ENCODE measurements at regions not wholly inside any gene's neighbourhood (a gene's known extent, or its start where the extent isn't known, plus 50 kb on each side); places are given as distances from the start of the nearest gene placed in this dataset.
A peak's percentile ranks its signal among the peaks of the same experiment; 100 is the strongest.

- Histone ChIP-seq H3K9me3 (ENCODE audit: control insufficient read depth in 2 of 2, low read length in 2 of 2) (no peaks in the 10 kb centered on the region), H3K4me3 (ENCODE audit: low read length in 2 of 2) (no peak overlapping the region), H3K27me3 (ENCODE audit: control insufficient read depth in 2 of 2, insufficient read depth in 2 of 2, low read length in 2 of 2) (no peaks in the 10 kb centered on the region), H3K36me3 (ENCODE audit: control insufficient read depth in 2 of 2, insufficient read depth in 2 of 2, low read length in 2 of 2) (no peaks in the 10 kb centered on the region), H3K9ac (ENCODE audit: low read depth in 1 of 2, low read length in 2 of 2) (no peak overlapping the region), H3K4me1 (ENCODE audit: control insufficient read depth in 2 of 2, insufficient read depth in 2 of 2, low read length in 2 of 2) (peaks cover 0 to 5% of the 10 kb centered on the region in 2 donors), H3K27ac (ENCODE audit: low read depth in 2 of 2, low read length in 2 of 2) (no peak overlapping the region)
Observed at GRCh38 chr14:65153101-65153500, 50.8 kb upstream of the MAX start.

- Histone ChIP-seq H3K27me3 (ENCODE audit: control insufficient read depth in 2 of 2, insufficient read depth in 2 of 2, low read length in 2 of 2) (no peaks in the 10 kb centered on the region), H3K4me1 (ENCODE audit: control insufficient read depth in 2 of 2, insufficient read depth in 2 of 2, low read length in 2 of 2) (peaks cover 3 to 5% of the 10 kb centered on the region in 2 donors), H3K9me3 (ENCODE audit: control insufficient read depth in 2 of 2, low read length in 2 of 2) (no peaks in the 10 kb centered on the region), H3K4me3 (ENCODE audit: low read length in 2 of 2) (no peak overlapping the region), H3K9ac (ENCODE audit: low read depth in 1 of 2, low read length in 2 of 2) (peak overlapping the region in 1 of 2 donors; percentile 12), H3K27ac (ENCODE audit: low read depth in 2 of 2, low read length in 2 of 2) (peak overlapping the region; percentile 10 to 52), H3K36me3 (ENCODE audit: control insufficient read depth in 2 of 2, insufficient read depth in 2 of 2, low read length in 2 of 2) (no peaks in the 10 kb centered on the region)
Observed at GRCh38 chr14:65156568-65157366, 54.5 kb upstream of the MAX start.

GRCh38 chr14:65159281-65160062, 57.2 kb upstream of the MAX start:
- no peak overlapping the region for H3K27ac ChIP-seq (ENCODE audit: low read depth in 2 of 2, low read length in 2 of 2)
- H3K36me3 ChIP-seq (ENCODE audit: control insufficient read depth in 2 of 2, insufficient read depth in 2 of 2, low read length in 2 of 2) = no peaks in the 10 kb centered on the region
- H3K4me3 ChIP-seq (ENCODE audit: low read length in 2 of 2) = no peak overlapping the region
- peaks cover 0 to 3% of the 10 kb centered on the region in 2 donors for H3K4me1 ChIP-seq (ENCODE audit: control insufficient read depth in 2 of 2, insufficient read depth in 2 of 2, low read length in 2 of 2)
- no peaks in the 10 kb centered on the region for H3K27me3 ChIP-seq (ENCODE audit: control insufficient read depth in 2 of 2, insufficient read depth in 2 of 2, low read length in 2 of 2)
- H3K9me3 ChIP-seq (ENCODE audit: control insufficient read depth in 2 of 2, low read length in 2 of 2) = no peaks in the 10 kb centered on the region
- H3K9ac ChIP-seq (ENCODE audit: low read depth in 1 of 2, low read length in 2 of 2) = no peak overlapping the region

- no peak overlapping the region for H3K27ac ChIP-seq (ENCODE audit: low read depth in 2 of 2, low read length in 2 of 2)
Observed at GRCh38 chr14:65160091-65160490, 57.8 kb upstream of the MAX start.

GRCh38 chr14:65162031-65162430, 59.7 kb upstream of the MAX start:
- Histone ChIP-seq H3K9ac (ENCODE audit: low read depth in 1 of 2, low read length in 2 of 2) (no peak overlapping the region), H3K9me3 (ENCODE audit: control insufficient read depth in 2 of 2, low read length in 2 of 2) (no peaks in the 10 kb centered on the region), H3K4me1 (ENCODE audit: control insufficient read depth in 2 of 2, insufficient read depth in 2 of 2, low read length in 2 of 2) (peaks cover 0 to 3% of the 10 kb centered on the region in 2 donors)

More at GRCh38 chr14:65160091-65160490, 57.8 kb upstream of the MAX start:
- H3K9ac ChIP-seq (ENCODE audit: low read depth in 1 of 2, low read length in 2 of 2) = no peak overlapping the region
- H3K36me3 ChIP-seq (ENCODE audit: control insufficient read depth in 2 of 2, insufficient read depth in 2 of 2, low read length in 2 of 2) = no peaks in the 10 kb centered on the region
- no peaks in the 10 kb centered on the region for H3K27me3 ChIP-seq (ENCODE audit: control insufficient read depth in 2 of 2, insufficient read depth in 2 of 2, low read length in 2 of 2)
- peaks cover 0 to 3% of the 10 kb centered on the region in 2 donors for H3K4me1 ChIP-seq (ENCODE audit: control insufficient read depth in 2 of 2, insufficient read depth in 2 of 2, low read length in 2 of 2)
- no peaks in the 10 kb centered on the region for H3K9me3 ChIP-seq (ENCODE audit: control insufficient read depth in 2 of 2, low read length in 2 of 2)
- H3K4me3 ChIP-seq (ENCODE audit: low read length in 2 of 2) = no peak overlapping the region

GRCh38 chr14:65164068-65164824, 61.9 kb upstream of the MAX start:
- no peaks in the 10 kb centered on the region for H3K27me3 ChIP-seq (ENCODE audit: control insufficient read depth in 2 of 2, insufficient read depth in 2 of 2, low read length in 2 of 2)
- no peaks in the 10 kb centered on the region for H3K9me3 ChIP-seq (ENCODE audit: control insufficient read depth in 2 of 2, low read length in 2 of 2)
- H3K9ac ChIP-seq (ENCODE audit: low read depth in 1 of 2, low read length in 2 of 2) = no peak overlapping the region
- no peak overlapping the region for H3K27ac ChIP-seq (ENCODE audit: low read depth in 2 of 2, low read length in 2 of 2)
- no peaks in the 10 kb centered on the region for H3K4me1 ChIP-seq (ENCODE audit: control insufficient read depth in 2 of 2, insufficient read depth in 2 of 2, low read length in 2 of 2)
- no peak overlapping the region for H3K4me3 ChIP-seq (ENCODE audit: low read length in 2 of 2)
- H3K36me3 ChIP-seq (ENCODE audit: control insufficient read depth in 2 of 2, insufficient read depth in 2 of 2, low read length in 2 of 2) = no peaks in the 10 kb centered on the region

More at GRCh38 chr14:65162031-65162430, 59.7 kb upstream of the MAX start:
- Histone ChIP-seq H3K27ac (ENCODE audit: low read depth in 2 of 2, low read length in 2 of 2) (no peak overlapping the region), H3K36me3 (ENCODE audit: control insufficient read depth in 2 of 2, insufficient read depth in 2 of 2, low read length in 2 of 2) (no peaks in the 10 kb centered on the region), H3K4me3 (ENCODE audit: low read length in 2 of 2) (no peak overlapping the region), H3K27me3 (ENCODE audit: control insufficient read depth in 2 of 2, insufficient read depth in 2 of 2, low read length in 2 of 2) (no peaks in the 10 kb centered on the region)

- Histone ChIP-seq H3K4me1 (ENCODE audit: control insufficient read depth in 2 of 2, insufficient read depth in 2 of 2, low read length in 2 of 2) (no peaks in the 10 kb centered on the region), H3K27ac (ENCODE audit: low read depth in 2 of 2, low read length in 2 of 2) (no peak overlapping the region), H3K27me3 (ENCODE audit: control insufficient read depth in 2 of 2, insufficient read depth in 2 of 2, low read length in 2 of 2) (no peaks in the 10 kb centered on the region), H3K9me3 (ENCODE audit: control insufficient read depth in 2 of 2, low read length in 2 of 2) (no peaks in the 10 kb centered on the region), H3K9ac (ENCODE audit: low read depth in 1 of 2, low read length in 2 of 2) (no peak overlapping the region), H3K4me3 (ENCODE audit: low read length in 2 of 2) (no peak overlapping the region), H3K36me3 (ENCODE audit: control insufficient read depth in 2 of 2, insufficient read depth in 2 of 2, low read length in 2 of 2) (no peaks in the 10 kb centered on the region)
Observed at GRCh38 chr14:65164825-65165135, 62.5 kb upstream of the MAX start.

GRCh38 chr14:65167072-65167645, 64.8 kb upstream of the MAX start:
- no peak overlapping the region for H3K27ac ChIP-seq (ENCODE audit: low read depth in 2 of 2, low read length in 2 of 2)
- H3K4me3 ChIP-seq (ENCODE audit: low read length in 2 of 2) = no peak overlapping the region
- H3K9ac ChIP-seq (ENCODE audit: low read depth in 1 of 2, low read length in 2 of 2) = no peak overlapping the region
- H3K27me3 ChIP-seq (ENCODE audit: control insufficient read depth in 2 of 2, insufficient read depth in 2 of 2, low read length in 2 of 2) = peaks cover 0 to 6% of the 10 kb centered on the region in 2 donors
- peaks cover 0 to 3% of the 10 kb centered on the region in 2 donors for H3K4me1 ChIP-seq (ENCODE audit: control insufficient read depth in 2 of 2, insufficient read depth in 2 of 2, low read length in 2 of 2)
- H3K9me3 ChIP-seq (ENCODE audit: control insufficient read depth in 2 of 2, low read length in 2 of 2) = no peaks in the 10 kb centered on the region
- no peaks in the 10 kb centered on the region for H3K36me3 ChIP-seq (ENCODE audit: control insufficient read depth in 2 of 2, insufficient read depth in 2 of 2, low read length in 2 of 2)

GRCh38 chr14:65168840-65169239, 66.5 kb upstream of the MAX start:
- Histone ChIP-seq H3K4me3 (ENCODE audit: low read length in 2 of 2) (no peak overlapping the region), H3K4me1 (ENCODE audit: control insufficient read depth in 2 of 2, insufficient read depth in 2 of 2, low read length in 2 of 2) (peaks cover 0 to 3% of the 10 kb centered on the region in 2 donors), H3K27me3 (ENCODE audit: control insufficient read depth in 2 of 2, insufficient read depth in 2 of 2, low read length in 2 of 2) (peaks cover 0 to 6% of the 10 kb centered on the region in 2 donors), H3K27ac (ENCODE audit: low read depth in 2 of 2, low read length in 2 of 2) (peak overlapping the region in 1 of 2 donors; percentile 37), H3K36me3 (ENCODE audit: control insufficient read depth in 2 of 2, insufficient read depth in 2 of 2, low read length in 2 of 2) (no peaks in the 10 kb centered on the region), H3K9me3 (ENCODE audit: control insufficient read depth in 2 of 2, low read length in 2 of 2) (no peaks in the 10 kb centered on the region), H3K9ac (ENCODE audit: low read depth in 1 of 2, low read length in 2 of 2) (no peak overlapping the region)
